B cell (primary cell): ENCODE measurements at regions not wholly inside any gene's neighbourhood (a gene's known extent, or its start where the extent isn't known, plus 50 kb on each side); places are given as distances from the start of the nearest gene placed in this dataset.

Source experiments
- ATAC-seq: fragments of 200-7000 bp; cut with Tn5 transposase; one replicate; pipeline ENCODE4 v1.10.0; 2021; ENCODE audit warnings: low read depth, mild to moderate bottlenecking, moderate number of reproducible peaks, moderate library complexity
- CTCF ChIA-PET: fragments of 350-600 bp; sonication (Branson Sonifier 250); formaldehyde crosslinking; loops from one replicate; lab custom pipeline; 2021; ENCODE audit warnings: antibody characterized with exemption, inconsistent platforms; lab: Charles Lee
- POLR2A ChIA-PET: fragments of 350-600 bp; sonication (Branson Sonifier 250); formaldehyde crosslinking; loops from one replicate; lab custom pipeline; 2021; ENCODE audit warnings: antibody characterized with exemption; lab: Charles Lee
- DNase-seq: peaks from one replicate; pipeline ENCODE4 v3.0.0; 2013
- H2AFZ ChIP-seq: 2 replicates; pipeline ENCODE4 v1.6.1; 2012; ENCODE audit warnings: mild to moderate bottlenecking, low read depth, low read length; ENCODE audit not compliant: insufficient read depth, poor library complexity, severe bottlenecking
- H3K27ac ChIP-seq, 2 donors: 1 replicate in 1 of 2; 2 replicates in 1 of 2; pipeline ENCODE4 v1.5.1; 2012 to 2013; ENCODE audit warnings: low read length in 2 of 2, mild to moderate bottlenecking in 2 of 2, moderate library complexity in 1 of 2
- H3K27me3 ChIP-seq, 4 experiments: fragments of 200-600 bp in 1 of 4; sonication (generic) in 1 of 4; replicated peaks in 1 of 4; 1 replicate in 2 of 4; 2 replicates in 2 of 4; pipeline versions ENCODE4 v1.6.1 to v1.7.0; 2013 to 2016; ENCODE audit warnings: low read length in 3 of 4, mild to moderate bottlenecking in 2 of 4, mixed read lengths in 1 of 4, moderate library complexity in 1 of 4; ENCODE audit not compliant: insufficient read depth in 4 of 4, control insufficient read depth in 3 of 4; ENCODE audit errors: control extremely low read depth in 1 of 4
- H3K36me3 ChIP-seq, 2 experiments: replicated peaks in 1 of 2; 1 replicate in 1 of 2; 2 replicates in 1 of 2; pipeline versions ENCODE4 v1.6.1 to v1.7.1; 2013; ENCODE audit warnings: low read length in 1 of 2; ENCODE audit not compliant: insufficient read depth in 2 of 2, control insufficient read depth in 1 of 2; ENCODE audit errors: control extremely low read depth in 1 of 2, extremely low read depth in 1 of 2
- H3K4me1 ChIP-seq, 2 donors: fragments of 200-600 bp in 1 of 2; sonication (generic) in 1 of 2; 1 replicate in 1 of 2; 2 replicates in 1 of 2; pipeline versions ENCODE4 v1.5.1 to v1.6.1; 2013 to 2017; ENCODE audit warnings: low read length in 2 of 2; ENCODE audit not compliant: control insufficient read depth in 2 of 2, insufficient read depth in 2 of 2
- H3K4me2 ChIP-seq: replicated peaks from 2 replicates; pipeline ENCODE3; 2012; ENCODE audit warnings: mild to moderate bottlenecking, low read depth, low read length; ENCODE audit not compliant: poor library complexity, severe bottlenecking
- H3K4me3 ChIP-seq, 5 experiments: fragments of 200-600 bp in 1 of 5; sonication (generic) in 1 of 5; 1 replicate in 3 of 5; 2 replicates in 2 of 5; pipeline versions ENCODE4 v1.5.1 to v1.7.0; 2011 to 2016; ENCODE audit warnings: low read length in 4 of 5, mild to moderate bottlenecking in 4 of 5, low read depth in 2 of 5, control low read depth in 1 of 5, moderate library complexity in 1 of 5; ENCODE audit not compliant: insufficient read depth in 1 of 5; ENCODE audit errors: control extremely low read depth in 1 of 5, extremely low read depth in 1 of 5
- H3K79me2 ChIP-seq: fragments of 200-600 bp; sonication (generic); one replicate; pipeline ENCODE4 v1.6.0; 2016; ENCODE audit warnings: low read length; ENCODE audit not compliant: control insufficient read depth, insufficient read depth
- H3K9ac ChIP-seq: fragments of 200-600 bp; sonication (generic); 2 replicates; pipeline ENCODE4 v1.6.1; 2017; ENCODE audit warnings: mild to moderate bottlenecking, low read length, moderate library complexity
- H3K9me3 ChIP-seq, 3 donors: one replicate each; pipeline versions ENCODE4 v1.6.1 to v1.7.1; 2013; ENCODE audit warnings: low read length in 2 of 3; ENCODE audit not compliant: control insufficient read depth in 2 of 3, insufficient read depth in 1 of 3; ENCODE audit errors: control extremely low read depth in 1 of 3
- H4K20me1 ChIP-seq: 2 replicates; pipeline ENCODE4 v1.6.0; 2012; ENCODE audit warnings: mild to moderate bottlenecking, low read length; ENCODE audit not compliant: insufficient read depth, control insufficient read depth, poor library complexity, severe bottlenecking
- H3K27ac Mint-ChIP-seq: one replicate; pipeline ENCODE4 v1.8.0; 2021; ENCODE audit warnings: mixed read lengths
- H3K27me3 Mint-ChIP-seq: one replicate; pipeline ENCODE4 v1.8.0; 2021; ENCODE audit warnings: mixed read lengths
- H3K4me1 Mint-ChIP-seq: one replicate; pipeline ENCODE4 v1.8.0; 2021; ENCODE audit warnings: mixed read lengths
- H3K4me3 Mint-ChIP-seq: one replicate; pipeline ENCODE4 v1.8.0; 2021; ENCODE audit warnings: mixed read lengths
- H3K9me3 Mint-ChIP-seq: one replicate; pipeline ENCODE4 v1.8.0; 2022; ENCODE audit warnings: mixed read lengths; ENCODE audit not compliant: insufficient read depth
- CTCF ChIP-seq: fragments of 200-600 bp; IDR thresholded peaks from one replicate; pipeline ENCODE4 v1.8.0; 2022; ENCODE audit warnings: antibody characterized with exemption, mild to moderate bottlenecking
- EZH2 ChIP-seq: IDR thresholded peaks from 2 replicates; pipeline ENCODE4 v1.6.1; 2012; ENCODE audit warnings: borderline replicate concordance, low read depth, mild to moderate bottlenecking, moderate library complexity, low read length; ENCODE audit not compliant: insufficient read depth, poor library complexity, severe bottlenecking
- WGBS: methylation state at CpG from one replicate; pipeline ENCODE4 v1.1.5; 2013; ENCODE audit warnings: missing lambda C conversion rate; ENCODE audit not compliant: insufficient coverage; 5-methylcytosine and 5-hydroxymethylcytosine counted together
- intact Hi-C: fragments of 100-400 bp; cut with micrococcal nuclease; formaldehyde crosslinking; loops from one replicate; pipeline ENCODE4 v1.10.0; 2022

GRCh38 chr7:73963252-73963822 is 64.6 kb upstream of the ELN start:
- ATAC-seq (no peak), DNase-seq (no peak)
- Histone ChIP-seq H3K27me3 (no peaks in the 10 kb centered on the region), H3K9ac (no peak overlapping the region), H2AFZ (no peak overlapping the region), H3K4me2 (no peak overlapping the region), H3K36me3 (no peaks in the 10 kb centered on the region), H3K9me3 (peaks cover 0 to 35% (median 15%) of the 10 kb centered on the region in 3 donors), H3K4me3 (no peak overlapping the region), H3K79me2 (no peaks in the 10 kb centered on the region), H3K4me1 (no peaks in the 10 kb centered on the region), H3K27ac (no peak overlapping the region), H4K20me1 (no peaks in the 10 kb centered on the region)
- intact Hi-C loops = no loop called here
- TF ChIP-seq EZH2 = no peak
- no peak for TF ChIP-seq CTCF
- no peak overlapping the region for H3K4me3 Mint-ChIP-seq
- ChIA-PET POLR2A (no interaction called here), CTCF (no interaction called here)
- H3K27me3 Mint-ChIP-seq = peaks cover 4% of the 10 kb centered on the region
- no peaks in the 10 kb centered on the region for H3K4me1 Mint-ChIP-seq
- H3K27ac Mint-ChIP-seq = no peak overlapping the region
- WGBS = no CpG with 5 or more reads among the region's 2 CpGs
- peaks cover 7% of the 10 kb centered on the region for H3K9me3 Mint-ChIP-seq

GRCh38 chr7:73964786-73965185 is 63.2 kb upstream of the ELN start:
- Mint-ChIP-seq H3K27me3 (peaks cover 4% of the 10 kb centered on the region), H3K4me3 (no peak overlapping the region), H3K9me3 (peaks cover 7% of the 10 kb centered on the region), H3K4me1 (no peaks in the 10 kb centered on the region), H3K27ac (no peak overlapping the region)
- ChIA-PET POLR2A (no interaction called here), CTCF (no interaction called here)
- no peak for ATAC-seq
- no peaks in the 10 kb centered on the region for H3K27me3 ChIP-seq
- no peak overlapping the region for H3K9ac ChIP-seq
- WGBS = 100% methylated on average over 3 of the region's 4 CpGs
- H3K36me3 ChIP-seq = no peaks in the 10 kb centered on the region
- no peak for TF ChIP-seq CTCF
- no peak for TF ChIP-seq EZH2
- no peak overlapping the region for H3K27ac ChIP-seq
- H3K9me3 ChIP-seq = peaks cover 0 to 35% (median 15%) of the 10 kb centered on the region in 3 donors
- H2AFZ ChIP-seq = no peak overlapping the region
- no peak for DNase-seq
- intact Hi-C loops = no loop called here
- H3K79me2 ChIP-seq = no peaks in the 10 kb centered on the region
- no peaks in the 10 kb centered on the region for H3K4me1 ChIP-seq
- no peak overlapping the region for H3K4me2 ChIP-seq
- H4K20me1 ChIP-seq = no peaks in the 10 kb centered on the region
- no peak overlapping the region for H3K4me3 ChIP-seq
